Sciatic nerve (tissue), 2 donors: ENCODE measurements at regions not wholly inside any gene's neighbourhood (a gene's known extent, or its start where the extent isn't known, plus 50 kb on each side); places are given as distances from the start of the nearest gene placed in this dataset.
"Not testable (repeated sequence)": the region's sequence is repeated elsewhere in the genome, so short reads cannot be mapped to it uniquely, and the experiment has no call there.

ENCODE experiments used
- ATAC-seq: fragments of 200-7000 bp; cut with Tn5 transposase; one replicate; pipeline ENCODE4 v1.9.1; 2020; ENCODE audit warnings: mild to moderate bottlenecking, moderate library complexity
- DNase-seq: peaks from one replicate; pipeline ENCODE4 v3.0.0-alpha.2; 2020; ENCODE audit warnings: low spot score
- intact Hi-C: fragments of 100-400 bp; cut with DNase I; formaldehyde crosslinking; loops from one replicate; pipeline ENCODE4 v1.14.2; 2022
- donor health status: DM: no; HTN: no; CAD: no.
- donor health status: DM: no; HTN: no; CAD: no.

DNA sequence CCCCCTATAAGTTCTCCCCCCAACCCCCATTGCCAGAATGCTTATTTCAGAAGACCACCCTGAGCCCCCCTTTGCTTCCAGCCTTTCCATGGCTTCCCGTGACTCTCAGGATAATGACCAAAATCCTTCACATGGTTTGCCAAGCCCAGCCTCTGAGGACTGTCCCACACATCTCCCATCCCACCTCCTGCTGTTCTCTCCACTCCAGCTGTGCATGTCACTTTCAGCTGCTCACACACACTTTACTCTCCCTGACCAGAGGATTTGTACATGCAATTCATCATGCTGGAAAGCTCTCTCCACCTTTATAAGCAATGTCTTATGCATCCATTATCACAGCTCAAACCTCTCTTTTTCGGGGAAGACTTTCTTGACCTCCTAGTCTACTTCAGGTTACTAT is 164.2 kb downstream of the PRL start:
- no peak for DNase-seq
- intact Hi-C loops: no loop called here
- ATAC-seq: no peak

DNA sequence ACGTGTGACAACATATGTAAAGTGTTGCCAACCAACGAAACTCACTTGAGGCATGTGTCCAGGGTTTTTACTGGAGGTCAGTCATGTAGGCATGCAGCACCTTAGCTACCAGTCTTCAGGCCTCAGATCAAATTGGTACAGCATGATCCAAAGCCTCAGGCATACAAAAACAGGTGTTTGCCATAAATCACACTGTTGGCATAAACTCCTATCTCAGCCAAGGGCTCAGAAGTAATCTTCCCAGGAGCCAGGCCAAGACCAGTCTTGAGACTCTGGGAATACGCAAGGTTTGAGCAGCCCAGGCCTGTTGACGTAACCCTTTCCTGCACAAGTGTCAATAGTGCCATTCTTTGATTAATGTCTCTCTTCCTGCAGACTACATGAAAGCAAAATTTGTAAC is 163.5 kb downstream of the PRL start:
- DNase-seq: no peak
- intact Hi-C loops: no loop called here
- ATAC-seq: no peak

DNA sequence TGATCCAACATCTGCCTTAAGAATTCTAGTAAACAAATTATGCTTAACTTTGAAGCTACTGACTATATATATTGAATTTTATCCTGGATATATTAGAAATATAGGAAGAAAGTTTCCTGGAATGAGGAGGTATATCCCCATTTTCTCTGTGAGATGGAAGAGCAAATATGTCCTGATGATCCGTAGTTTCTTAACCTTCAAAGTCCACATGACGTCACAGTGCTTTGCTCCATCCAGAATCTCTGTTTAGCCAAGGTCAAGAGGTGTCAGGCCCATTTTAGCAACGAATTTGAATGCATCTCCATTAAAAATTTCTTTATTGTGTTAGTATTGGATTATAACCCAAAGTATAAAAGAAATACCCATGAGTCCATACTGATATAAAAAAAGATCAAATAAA is 162.5 kb downstream of the PRL start:
- DNase-seq (no peak), ATAC-seq (no peak)
- intact Hi-C loops: no loop called here

DNA sequence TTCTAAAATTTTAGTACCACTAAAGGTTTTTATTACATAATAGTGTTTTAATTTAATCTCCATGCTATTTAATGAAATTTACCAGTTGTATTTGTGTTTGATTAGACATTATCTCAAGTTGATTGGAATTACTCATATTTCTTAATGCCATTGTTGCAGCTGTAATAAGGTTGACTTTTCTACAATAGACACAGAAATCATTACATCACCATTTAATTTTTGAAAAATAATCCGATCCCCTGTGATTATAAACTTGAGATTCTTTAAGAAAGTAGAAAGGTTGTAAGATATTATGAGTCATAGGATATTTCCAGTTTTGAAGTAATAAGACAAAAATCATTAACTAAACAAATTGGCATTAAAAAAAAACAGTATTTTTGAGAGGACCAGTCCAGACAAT is 161.4 kb downstream of the PRL start:
- ATAC-seq (no peak), DNase-seq (no peak)
- intact Hi-C loops: no loop called here

DNA sequence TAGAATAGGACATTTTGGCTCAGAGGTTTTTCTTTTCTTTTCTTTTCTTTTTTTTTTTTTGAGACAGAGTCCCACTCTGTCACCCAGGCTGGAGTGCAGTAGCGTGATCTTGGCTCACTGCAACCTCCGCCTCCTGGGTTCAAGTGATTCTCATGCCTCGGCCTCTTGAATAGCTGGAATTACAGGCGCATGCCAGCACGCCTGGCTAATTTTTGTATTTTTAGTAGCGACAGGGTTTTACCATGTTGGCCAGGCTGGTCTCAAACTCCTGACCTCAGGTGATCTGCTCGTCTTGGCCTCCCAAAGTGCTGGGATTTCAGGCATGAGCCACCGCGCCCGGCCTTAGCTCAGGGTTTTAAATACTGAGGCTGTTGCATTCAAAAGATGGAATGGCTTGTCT is 156.1 kb downstream of the PRL start:
- DNase-seq, ATAC-seq, intact Hi-C loops: not testable (repeated sequence)

DNA sequence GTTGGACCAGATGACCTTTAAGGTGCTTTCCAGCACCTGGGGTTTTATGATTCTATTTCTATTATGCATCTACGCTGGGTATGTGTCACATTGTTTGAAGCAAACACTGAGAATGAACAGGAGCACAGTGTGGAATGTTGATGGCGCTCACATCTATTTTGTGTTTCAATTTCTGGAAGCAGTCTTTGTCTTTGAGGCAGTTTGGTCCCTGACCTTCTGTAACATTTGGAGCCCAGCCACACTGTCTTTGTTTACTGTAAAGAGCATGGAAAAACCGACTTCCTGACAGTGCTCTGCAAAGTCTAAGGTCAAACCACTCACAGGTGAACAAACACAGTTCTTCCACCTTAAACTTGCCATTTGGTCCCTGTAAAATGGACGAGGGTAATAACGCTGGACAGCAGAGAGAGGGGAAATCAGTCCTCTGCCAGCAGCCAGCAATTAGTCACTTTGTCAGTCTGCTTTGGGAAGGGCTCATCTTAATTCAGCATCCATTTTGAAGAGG is 155.5 kb downstream of the PRL start:
- ATAC-seq: no peak
- DNase-seq: no peak
- intact Hi-C loops: no loop called here

- intact Hi-C loops: no loop called here
- ATAC-seq (no peak), DNase-seq (no peak)
Observed at GRCh38 chr6:22142856-22143255, 154.0 kb downstream of the PRL start.

- ATAC-seq (no peak), DNase-seq (no peak)
- intact Hi-C loops: no loop called here
Observed at GRCh38 chr6:22145376-22145775, 151.5 kb downstream of the PRL start.

- intact Hi-C loops: no loop called here
- peak; percentile 77 for ATAC-seq
Observed at GRCh38 chr6:22145823-22146677, 150.8 kb downstream of the PRL start.

GRCh38 chr6:22146678-22146930 is 150.2 kb downstream of the PRL start:
- intact Hi-C loops: no loop called here
- ATAC-seq (peak; percentile 7), DNase-seq (peak; percentile 57)

More at GRCh38 chr6:22145823-22146677, 150.8 kb downstream of the PRL start:
- DNase-seq: no peak

GRCh38 chr6:22146931-22147701 is 149.7 kb downstream of the PRL start:
- DNase-seq (no peak), ATAC-seq (peak; percentile 2)
- intact Hi-C loops: no loop called here

- intact Hi-C loops: no loop called here
- DNase-seq (peak; percentile 62), ATAC-seq (peak; percentile 88)
Observed at GRCh38 chr6:22147921-22148776, 148.7 kb downstream of the PRL start.

GRCh38 chr6:22149096-22149495 is 147.7 kb downstream of the PRL start:
- intact Hi-C loops: no loop called here
- ATAC-seq: no peak
- DNase-seq: no peak

DNA sequence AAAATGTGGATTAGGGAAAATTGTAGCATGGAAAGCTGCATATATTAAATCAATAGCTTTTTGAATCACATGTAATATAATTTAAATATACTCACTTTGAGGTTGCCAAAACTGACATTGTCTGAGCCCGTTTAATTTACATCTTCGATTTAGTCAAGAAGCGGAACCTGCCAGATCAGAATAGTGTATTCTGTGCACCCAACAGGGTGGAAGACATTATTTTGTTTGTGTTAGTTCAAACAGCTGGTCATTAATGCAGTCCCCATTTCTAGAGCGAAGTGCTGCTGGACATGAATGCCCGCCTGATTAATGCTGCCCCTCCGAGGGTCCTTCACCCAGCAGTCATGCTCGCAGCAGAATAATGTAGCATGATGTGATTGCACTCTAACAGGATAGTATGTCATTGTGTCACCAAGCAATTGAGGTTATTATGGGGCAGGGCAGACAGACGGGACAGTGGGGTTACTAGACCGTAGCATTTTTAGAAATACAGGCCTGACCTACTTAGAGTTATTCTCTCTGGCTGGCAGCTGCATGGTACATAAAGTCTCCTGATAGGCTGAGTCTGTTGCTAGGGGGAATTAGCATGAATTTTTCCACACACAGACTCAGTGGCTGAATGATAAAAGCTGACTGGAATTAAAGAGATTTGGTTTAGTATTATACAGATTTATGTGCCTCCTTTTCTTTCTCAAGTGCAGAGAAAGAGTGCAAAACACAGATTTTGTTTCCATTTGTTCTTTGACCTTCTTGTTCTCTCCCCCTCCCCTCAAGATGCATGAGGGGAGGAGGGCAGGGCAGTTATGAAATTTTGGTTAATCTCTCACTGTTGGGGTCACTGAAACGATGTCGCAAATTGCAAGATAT is 147.1 kb downstream of the PRL start:
- DNase-seq: no peak
- intact Hi-C loops: no loop called here
- ATAC-seq: peak; percentile 38

DNA sequence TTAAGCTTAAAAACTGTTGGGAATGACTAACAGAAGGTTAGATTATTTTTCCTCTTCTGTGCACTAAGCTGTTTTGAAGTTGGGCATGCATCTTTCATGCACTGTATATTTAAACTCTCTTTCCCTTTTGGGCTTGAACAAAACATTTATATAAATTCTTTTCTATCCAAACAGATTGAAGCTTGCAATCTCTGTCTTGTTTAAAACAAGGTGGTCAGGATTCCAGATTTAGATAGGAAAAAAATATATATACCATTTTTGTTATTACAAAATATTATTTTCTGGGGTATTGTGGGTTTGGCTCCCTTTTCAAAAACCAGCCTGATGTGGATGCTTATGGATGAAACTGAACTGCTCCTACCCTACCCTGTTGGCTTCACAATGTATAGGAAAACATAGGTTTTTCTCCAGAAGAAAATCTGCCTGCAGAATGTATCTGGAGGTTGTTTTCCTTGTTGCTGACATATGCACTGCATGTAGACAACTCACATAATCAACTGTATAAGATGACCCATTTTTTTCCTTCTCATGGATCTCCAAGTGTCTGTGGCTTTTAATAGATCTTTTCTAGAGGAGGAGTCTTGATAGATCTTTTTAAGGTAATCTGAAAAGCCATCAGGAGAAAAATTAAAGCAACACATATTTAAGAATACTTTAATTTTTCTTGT is 146.3 kb downstream of the PRL start:
- DNase-seq: no peak
- intact Hi-C loops: no loop called here
- ATAC-seq: no peak

GRCh38 chr6:22151892-22152291 is 144.9 kb downstream of the PRL start:
- no peak for ATAC-seq
- intact Hi-C loops: no loop called here
- no peak for DNase-seq

GRCh38 chr6:22152841-22153240 is 144.0 kb downstream of the PRL start:
- DNase-seq (no peak), ATAC-seq (no peak)
- intact Hi-C loops: no loop called here
